HepG2 (cell line): ENCODE measurements at regions not wholly inside any gene's neighbourhood (a gene's known extent, or its start where the extent isn't known, plus 50 kb on each side); places are given as distances from the start of the nearest gene placed in this dataset.

Source experiments
- ATAC-seq: fragments of 200-7000 bp; cut with Tn5 transposase; 3 replicates; pipeline ENCODE4 v1.9.1; 2020; ENCODE audit warnings: mild to moderate bottlenecking, moderate library complexity
- BruUV-seq: library from RNA; stranded (reverse); fragments of 400-500 nt; replicated peaks from 2 replicates; lab custom pipeline; 2021; lab: Mats Ljungman, UMichigan
- CTCF ChIA-PET: fragments of 300-600 bp; formaldehyde crosslinking; extraction: SDS; loops from one replicate; lab custom pipeline; 2021; ENCODE audit warnings: low total read pairs, inconsistent platforms, low intra/inter-chr PET ratio; lab: Yijun Ruan, JAX
- POLR2A ChIA-PET: fragments of 350-600 bp; sonication (Branson Sonifier 250); formaldehyde crosslinking; loops from one replicate; lab custom pipeline; 2020; ENCODE audit warnings: antibody characterized with exemption, inconsistent platforms; lab: Yijun Ruan, JAX
- DNase-seq: peaks from one replicate; pipeline ENCODE4 v3.0.0-alpha.2; 2015; ENCODE audit warnings: low spot score
- FAIRE-seq: peaks from 3 replicates; lab custom pipeline; 2011; peaks lifted over from hg19 to GRCh38; lab: Jason Lieb, UNC
- H2AFZ ChIP-seq: one replicate; pipeline ENCODE4 v1.6.1; 2011; ENCODE audit warnings: low read length, inconsistent platforms
- H3K27ac ChIP-seq: fragments of 300-600 bp; 3 replicates; pipeline ENCODE4 v1.8.0; 2011; ENCODE audit warnings: mixed run types, mild to moderate bottlenecking, mixed read lengths, low read length, inconsistent platforms; ENCODE audit not compliant: insufficient read depth; ENCODE audit errors: extremely low read length
- H3K27me3 ChIP-seq, 2 experiments: fragments of 200-600 bp in 1 of 2; 2 replicates in 1 of 2; 3 replicates in 1 of 2; pipeline versions ENCODE4 v1.6.0 to v1.8.0; 2011; ENCODE audit warnings: low read length in 2 of 2, mild to moderate bottlenecking in 2 of 2, moderate library complexity in 2 of 2, inconsistent platforms in 1 of 2; ENCODE audit not compliant: insufficient read depth in 2 of 2, control insufficient read depth in 1 of 2
- H3K36me3 ChIP-seq, 2 experiments: fragments of 200-600 bp in 1 of 2; replicated peaks in 1 of 2; 2 replicates in 1 of 2; 3 replicates in 1 of 2; pipeline versions ENCODE4 v1.5.1 to v1.8.0; 2011; ENCODE audit warnings: low read length in 2 of 2, inconsistent platforms in 1 of 2; ENCODE audit not compliant: insufficient read depth in 2 of 2, control insufficient read depth in 1 of 2
- H3K4me1 ChIP-seq: 2 replicates; pipeline ENCODE4 v1.5.1; 2012; ENCODE audit warnings: low read length, inconsistent platforms; ENCODE audit not compliant: insufficient read depth
- H3K4me2 ChIP-seq: 2 replicates; pipeline ENCODE4 v1.6.0; 2011; ENCODE audit warnings: low read depth, low read length, inconsistent platforms
- H3K4me3 ChIP-seq, 3 experiments: fragments of 200-600 bp in 1 of 3; sonication (generic), shearing (Covaris generic) in 1 of 3; replicated peaks in 1 of 3; 2 replicates each; pipeline ENCODE4 v1.5.1; 2011 to 2016; ENCODE audit warnings: low read length in 3 of 3, inconsistent platforms in 2 of 3, low read depth in 2 of 3, mild to moderate bottlenecking in 2 of 3, control low read depth in 1 of 3, mixed read lengths in 1 of 3; ENCODE audit not compliant: insufficient read depth in 1 of 3
- H3K79me2 ChIP-seq: one replicate; pipeline ENCODE4 v1.6.1; 2011; ENCODE audit warnings: low read length, inconsistent platforms; ENCODE audit not compliant: insufficient read depth
- H3K9ac ChIP-seq: 2 replicates; pipeline ENCODE4 v1.6.0; 2011; ENCODE audit warnings: mild to moderate bottlenecking, low read depth, low read length, inconsistent platforms; ENCODE audit not compliant: insufficient read depth
- H3K9me3 ChIP-seq: 2 replicates; pipeline ENCODE4 v1.5.1; 2012; ENCODE audit warnings: mild to moderate bottlenecking, low read length
- H4K20me1 ChIP-seq: 2 replicates; pipeline ENCODE4 v1.6.0; 2011; ENCODE audit warnings: inconsistent platforms, mild to moderate bottlenecking, low read length, moderate library complexity; ENCODE audit not compliant: insufficient read depth
- FOXK1 ChIP-seq: sonication (generic); formaldehyde crosslinking; IDR thresholded peaks from 2 replicates; pipeline ENCODE4 v1.4.0; 2020; ENCODE audit warnings: low read depth, missing genetic modification reagents, borderline replicate concordance
- NR2F2 ChIP-seq: IDR thresholded peaks from 2 replicates; pipeline ENCODE4 v1.6.1; 2012; ENCODE audit warnings: low read depth, inconsistent platforms, borderline replicate concordance
- POGZ ChIP-seq: sonication (generic); formaldehyde crosslinking; IDR thresholded peaks from 2 replicates; pipeline ENCODE4 v1.4.0; 2020; ENCODE audit warnings: mild to moderate bottlenecking, missing genetic modification reagents
- TRIM24 ChIP-seq: sonication (generic); formaldehyde crosslinking; IDR thresholded peaks from 2 replicates; pipeline ENCODE4 v1.8.0; 2022; ENCODE audit warnings: mild to moderate bottlenecking, missing genetic modification reagents
- ZFY ChIP-seq: sonication (generic); formaldehyde crosslinking; IDR thresholded peaks from 2 replicates; pipeline ENCODE4 v1.4.0; 2020; ENCODE audit warnings: missing genetic modification reagents
- ZNF646 ChIP-seq: sonication (generic); formaldehyde crosslinking; IDR thresholded peaks from 2 replicates; pipeline ENCODE4 v1.9.0; 2021; ENCODE audit warnings: mild to moderate bottlenecking, missing genetic modification reagents
- ZSCAN9 ChIP-seq: IDR thresholded peaks from 2 replicates; pipeline ENCODE4 v1.6.1; 2016; ENCODE audit warnings: borderline replicate concordance
- WGBS: methylation state at CpG from one replicate; pipeline ENCODE4 v1.1.6; 2017; ENCODE audit warnings: low lambda C conversion rate; 5-methylcytosine and 5-hydroxymethylcytosine counted together
- in situ Hi-C: cut with HindIII; loops from 2 replicates; pipeline ENCODE4 v1.10.0; 2017; ENCODE audit warnings: low pct_unique_long_range_greater_than_20kb; ENCODE audit not compliant: extremely low pct_ligation_motif_present
- intact Hi-C: fragments of 100-400 bp; cut with micrococcal nuclease; formaldehyde crosslinking; loops from one replicate; pipeline ENCODE4 v1.10.0; 2022; ENCODE audit not compliant: unreplicated experiment
- TF ChIP-seq, protein P1 (sequence below): sonication (generic); formaldehyde crosslinking; IDR thresholded peaks from 2 replicates; pipeline ENCODE4 v1.4.0; 2020; ENCODE audit warnings: mild to moderate bottlenecking, missing genetic modification reagents
- TF ChIP-seq, protein P2 (sequence below): IDR thresholded peaks from 2 replicates; pipeline ENCODE4 v1.6.1; 2016; ENCODE audit warnings: low read depth, borderline replicate concordance

GRCh38 chr1:65066766-65067490, 81.1 kb upstream of the AK4 start (continued):
- TF ChIP-seq POGZ (CRISPR knock-in tag): peak; percentile 38; the same call in 1 of the 2 replicates
- TF ChIP-seq FOXK1 (CRISPR knock-in tag): peak; percentile 66; the same call in 1 of the 2 replicates
- TF ChIP-seq ZFY: peak; percentile 34
- no peak for TF ChIP-seq TRIM24 (CRISPR knock-in tag)

- Histone ChIP-seq H2AFZ (peak overlapping the region; percentile 86), H3K4me1 (peaks cover 14% of the 10 kb centered on the region; the same call in 1 of the 2 replicates), H3K27ac (peak overlapping the region; percentile 26), H4K20me1 (no peaks in the 10 kb centered on the region), H3K9me3 (no peaks in the 10 kb centered on the region), H3K4me2 (peak overlapping the region; percentile 95), H3K9ac (peak overlapping the region; percentile 78), H3K79me2 (no peaks in the 10 kb centered on the region), H3K36me3 (no peaks in the 10 kb centered on the region), H3K27me3 (peaks cover 0 to 8% of the 10 kb centered on the region in 2 experiments; a peak in 2 of 5 replicates), H3K4me3 (peak overlapping the region; percentile 64 to 84 (median 74))
- in situ Hi-C loops: loop anchor here (5.0 kb wide), 2 partner anchors 80 to 140 kb away; partner anchors contain the start of gene AK4
- CTCF ChIA-PET: no interaction called here
- BruUV-seq: TSS peak; percentile 94
- POLR2A ChIA-PET: no interaction called here
- ATAC-seq: peak; percentile 49
- intact Hi-C loops: loop anchor here (5.0 to 10.0 kb wide), 2 partner anchors 90 to 357 kb away; partner anchors contain the start of genes LEPR and LEPROT
- no peak for FAIRE-seq
- DNase-seq: peak; percentile 29
- 2% methylated on average over 23 of the region's 61 CpGs for WGBS
- TF ChIP-seq ZNF646 (CRISPR knock-in tag) (0 out of 2 replicates have a peak, but pooled peaks have one; percentile 47), ZSCAN9 (CRISPR knock-in tag) (0 out of 2 replicates have a peak, but pooled peaks have one; percentile 20), NR2F2 (no peak)
- TF ChIP-seq, protein P1, sequence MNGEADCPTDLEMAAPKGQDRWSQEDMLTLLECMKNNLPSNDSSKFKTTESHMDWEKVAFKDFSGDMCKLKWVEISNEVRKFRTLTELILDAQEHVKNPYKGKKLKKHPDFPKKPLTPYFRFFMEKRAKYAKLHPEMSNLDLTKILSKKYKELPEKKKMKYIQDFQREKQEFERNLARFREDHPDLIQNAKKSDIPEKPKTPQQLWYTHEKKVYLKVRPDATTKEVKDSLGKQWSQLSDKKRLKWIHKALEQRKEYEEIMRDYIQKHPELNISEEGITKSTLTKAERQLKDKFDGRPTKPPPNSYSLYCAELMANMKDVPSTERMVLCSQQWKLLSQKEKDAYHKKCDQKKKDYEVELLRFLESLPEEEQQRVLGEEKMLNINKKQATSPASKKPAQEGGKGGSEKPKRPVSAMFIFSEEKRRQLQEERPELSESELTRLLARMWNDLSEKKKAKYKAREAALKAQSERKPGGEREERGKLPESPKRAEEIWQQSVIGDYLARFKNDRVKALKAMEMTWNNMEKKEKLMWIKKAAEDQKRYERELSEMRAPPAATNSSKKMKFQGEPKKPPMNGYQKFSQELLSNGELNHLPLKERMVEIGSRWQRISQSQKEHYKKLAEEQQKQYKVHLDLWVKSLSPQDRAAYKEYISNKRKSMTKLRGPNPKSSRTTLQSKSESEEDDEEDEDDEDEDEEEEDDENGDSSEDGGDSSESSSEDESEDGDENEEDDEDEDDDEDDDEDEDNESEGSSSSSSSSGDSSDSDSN: peak; percentile 53; the same call in 1 of the 2 replicates
- TF ChIP-seq, protein P2, sequence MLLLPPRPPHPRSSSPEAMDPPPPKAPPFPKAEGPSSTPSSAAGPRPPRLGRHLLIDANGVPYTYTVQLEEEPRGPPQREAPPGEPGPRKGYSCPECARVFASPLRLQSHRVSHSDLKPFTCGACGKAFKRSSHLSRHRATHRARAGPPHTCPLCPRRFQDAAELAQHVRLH (CRISPR knock-in tag): 0 out of 2 replicates have a peak, but pooled peaks have one; percentile 24
These were observed 80.4 kb upstream of the AK4 start for GRCh38 chr1:65067491-65068201.
